ENCODE measurements at regions not wholly inside any gene's neighbourhood (a gene's known extent, or its start where the extent isn't known, plus 50 kb on each side); places are given as distances from the start of the nearest gene placed in this dataset.

DNA sequence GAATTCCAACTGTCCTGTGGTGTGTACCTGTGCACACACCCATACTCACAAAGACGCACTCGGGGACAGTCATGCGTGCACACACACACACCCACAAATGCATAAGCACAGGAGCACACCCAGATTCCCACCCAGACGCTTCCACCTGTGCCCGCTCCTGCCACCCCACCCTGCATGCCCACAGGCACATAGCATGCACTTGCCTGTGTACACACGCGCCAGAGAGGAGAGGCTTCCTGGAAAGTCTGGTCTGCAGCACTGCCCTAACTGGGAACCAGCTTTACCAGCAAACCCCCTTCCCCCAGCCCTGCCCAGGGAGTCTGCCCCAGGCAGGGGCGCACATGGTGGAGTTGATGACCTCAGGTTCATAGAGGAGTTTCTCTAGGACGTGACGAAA is 246.2 kb downstream of the UACA start:
- TF ChIP-seq, protein P1, sequence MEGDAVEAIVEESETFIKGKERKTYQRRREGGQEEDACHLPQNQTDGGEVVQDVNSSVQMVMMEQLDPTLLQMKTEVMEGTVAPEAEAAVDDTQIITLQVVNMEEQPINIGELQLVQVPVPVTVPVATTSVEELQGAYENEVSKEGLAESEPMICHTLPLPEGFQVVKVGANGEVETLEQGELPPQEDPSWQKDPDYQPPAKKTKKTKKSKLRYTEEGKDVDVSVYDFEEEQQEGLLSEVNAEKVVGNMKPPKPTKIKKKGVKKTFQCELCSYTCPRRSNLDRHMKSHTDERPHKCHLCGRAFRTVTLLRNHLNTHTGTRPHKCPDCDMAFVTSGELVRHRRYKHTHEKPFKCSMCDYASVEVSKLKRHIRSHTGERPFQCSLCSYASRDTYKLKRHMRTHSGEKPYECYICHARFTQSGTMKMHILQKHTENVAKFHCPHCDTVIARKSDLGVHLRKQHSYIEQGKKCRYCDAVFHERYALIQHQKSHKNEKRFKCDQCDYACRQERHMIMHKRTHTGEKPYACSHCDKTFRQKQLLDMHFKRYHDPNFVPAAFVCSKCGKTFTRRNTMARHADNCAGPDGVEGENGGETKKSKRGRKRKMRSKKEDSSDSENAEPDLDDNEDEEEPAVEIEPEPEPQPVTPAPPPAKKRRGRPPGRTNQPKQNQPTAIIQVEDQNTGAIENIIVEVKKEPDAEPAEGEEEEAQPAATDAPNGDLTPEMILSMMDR (conservative IDR thresholded peaks at IDR 0.05; ENCODE audit: low read depth, low read length): no peak
- no peak for TF ChIP-seq EZH2 (IDR thresholded peaks at IDR 0.05; ENCODE audit: borderline replicate concordance, low read depth, low read length, poor library complexity, severe bottlenecking)

Measured in A673 (cell line).